GM08714 (cell line): ENCODE measurements at regions not wholly inside any gene's neighbourhood (a gene's known extent, or its start where the extent isn't known, plus 50 kb on each side); places are given as distances from the start of the nearest gene placed in this dataset.

Experiments
- H3K4me3 ChIP-seq: fragments of 200-500 bp; sonication (Bioruptor generic); 2 replicates; pipeline ENCODE4 v1.5.1; 2014; ENCODE audit warnings: mild to moderate bottlenecking, low read length, inconsistent platforms
- ZNF274 ChIP-seq: IDR thresholded peaks from 2 replicates; pipeline ENCODE4 v1.6.1; 2012; ENCODE audit warnings: mild to moderate bottlenecking, low read depth, low read length

GRCh38 chr13:80630685-80631121 lies 289.8 kb upstream of the SPRY2 start:
- TF ChIP-seq ZNF274: no peak
- H3K4me3 ChIP-seq: no peak overlapping the region

GRCh38 chr13:80618781-80619180 lies 277.9 kb upstream of the SPRY2 start:
- H3K4me3 ChIP-seq: no peak overlapping the region
- no peak for TF ChIP-seq ZNF274

GRCh38 chr13:80612804-80613203 lies 271.9 kb upstream of the SPRY2 start:
- no peak for TF ChIP-seq ZNF274
- no peak overlapping the region for H3K4me3 ChIP-seq

GRCh38 chr13:80611310-80611709 lies 270.4 kb upstream of the SPRY2 start:
- TF ChIP-seq ZNF274: no peak
- no peak overlapping the region for H3K4me3 ChIP-seq

- no peak overlapping the region for H3K4me3 ChIP-seq
- TF ChIP-seq ZNF274: no peak
These were observed 264.8 kb upstream of the SPRY2 start for GRCh38 chr13:80605716-80606115.

GRCh38 chr13:80605011-80605410 lies 264.1 kb upstream of the SPRY2 start:
- H3K4me3 ChIP-seq: no peak overlapping the region

GRCh38 chr13:80604098-80604497 lies 263.2 kb upstream of the SPRY2 start:
- no peak for TF ChIP-seq ZNF274

More at GRCh38 chr13:80605011-80605410, 264.1 kb upstream of the SPRY2 start:
- TF ChIP-seq ZNF274: no peak

GRCh38 chr13:80603351-80603750 lies 262.4 kb upstream of the SPRY2 start:
- TF ChIP-seq ZNF274: no peak
- H3K4me3 ChIP-seq: no peak overlapping the region

More at GRCh38 chr13:80604098-80604497, 263.2 kb upstream of the SPRY2 start:
- no peak overlapping the region for H3K4me3 ChIP-seq

- no peak overlapping the region for H3K4me3 ChIP-seq
- no peak for TF ChIP-seq ZNF274
These were observed 258.8 kb upstream of the SPRY2 start for GRCh38 chr13:80599765-80600164.

GRCh38 chr13:80598189-80598588 lies 257.3 kb upstream of the SPRY2 start:
- no peak for TF ChIP-seq ZNF274
- H3K4me3 ChIP-seq: no peak overlapping the region

- no peak overlapping the region for H3K4me3 ChIP-seq
- TF ChIP-seq ZNF274: no peak
These were observed 251.2 kb upstream of the SPRY2 start for GRCh38 chr13:80591976-80592740.

GRCh38 chr13:80590551-80590950 lies 249.6 kb upstream of the SPRY2 start:
- H3K4me3 ChIP-seq: no peak overlapping the region
- no peak for TF ChIP-seq ZNF274

GRCh38 chr13:80586356-80586755 lies 245.4 kb upstream of the SPRY2 start:
- H3K4me3 ChIP-seq: no peak overlapping the region
- TF ChIP-seq ZNF274: no peak

- no peak for TF ChIP-seq ZNF274
- no peak overlapping the region for H3K4me3 ChIP-seq
These were observed 244.6 kb upstream of the SPRY2 start for GRCh38 chr13:80585531-80585930.

GRCh38 chr13:80584785-80585184 lies 243.9 kb upstream of the SPRY2 start:
- no peak overlapping the region for H3K4me3 ChIP-seq
- TF ChIP-seq ZNF274: no peak

- TF ChIP-seq ZNF274: no peak
- H3K4me3 ChIP-seq: no peak overlapping the region
These were observed 243.4 kb upstream of the SPRY2 start for GRCh38 chr13:80584306-80584705.
